H1 (cell line): ENCODE measurements at regions not wholly inside any gene's neighbourhood (a gene's known extent, or its start where the extent isn't known, plus 50 kb on each side); places are given as distances from the start of the nearest gene placed in this dataset.

ENCODE experiments used
- CBX5 ChIP-seq: fragments of 300-800, 300-1000 bp; sonication (generic); IDR thresholded peaks from 2 replicates; pipeline ENCODE4 v1.7.1; 2016; ENCODE audit warnings: antibody characterized with exemption, low read length, low read depth
- CEBPB ChIP-seq: IDR thresholded peaks from 2 replicates; pipeline ENCODE4 v1.6.1; 2012; ENCODE audit warnings: low read depth, low read length
- CHD2 ChIP-seq: IDR thresholded peaks from 2 replicates; pipeline ENCODE4 v1.6.1; 2012; ENCODE audit warnings: low read length, improper control_type of control experiment
- GTF2F1 ChIP-seq: IDR thresholded peaks from 2 replicates; pipeline ENCODE4 v1.6.1; 2012; ENCODE audit warnings: low read depth, low read length, improper control_type of control experiment, borderline replicate concordance
- POLR2AphosphoS5 ChIP-seq: IDR thresholded peaks from 2 replicates; pipeline ENCODE4 v1.6.1; 2011; ENCODE audit warnings: low read depth, low read length
- POU5F1 ChIP-seq: IDR thresholded peaks from 2 replicates; pipeline ENCODE4 v1.6.1; 2011; ENCODE audit warnings: low read depth, mild to moderate bottlenecking, low read length, moderate library complexity
- RAD21 ChIP-seq, 2 experiments: IDR thresholded peaks in 1 of 2; conservative IDR thresholded peaks in 1 of 2; 2 replicates each; pipeline ENCODE4 v1.6.1; 2011; ENCODE audit warnings: low read depth in 2 of 2, low read length in 2 of 2, improper control_type of control experiment in 1 of 2, inconsistent platforms in 1 of 2, mild to moderate bottlenecking in 1 of 2, moderate library complexity in 1 of 2
- RNF2 ChIP-seq: fragments of 200-900, 300-1000 bp; sonication (generic); IDR thresholded peaks from 2 replicates; pipeline ENCODE4 v1.7.1; 2016; ENCODE audit warnings: borderline replicate concordance, low read depth, mild to moderate bottlenecking, antibody characterized with exemption, low read length; ENCODE audit not compliant: poor library complexity, severe bottlenecking; ENCODE audit errors: missing control alignments
- SP4 ChIP-seq: IDR thresholded peaks from 2 replicates; pipeline ENCODE4 v1.6.1; 2012; ENCODE audit warnings: low read length, inconsistent platforms
- TEAD4 ChIP-seq: IDR thresholded peaks from 2 replicates; pipeline ENCODE4 v1.6.1; 2012; ENCODE audit warnings: low read depth, low read length, inconsistent platforms, mixed read lengths

GRCh38 chr12:25755136-25755970 lies 202.3 kb upstream of the LMNTD1 start (continued):
- TF ChIP-seq POLR2AphosphoS5: no peak
- no peak for TF ChIP-seq POU5F1
- no peak for TF ChIP-seq CEBPB
- no peak for TF ChIP-seq TEAD4
- no peak for TF ChIP-seq GTF2F1
- no peak for TF ChIP-seq SP4
- TF ChIP-seq CHD2: no peak
- TF ChIP-seq RAD21 (IDR thresholded peaks at IDR 0.05 in 1 of 2, conservative IDR thresholded peaks at IDR 0.05 in 1 of 2; ENCODE audit: low read depth in 2 of 2, low read length in 2 of 2): no peak
- no peak for TF ChIP-seq CBX5
- TF ChIP-seq RNF2: no peak
